Loucy (cell line): ENCODE measurements at regions not wholly inside any gene's neighbourhood (a gene's known extent, or its start where the extent isn't known, plus 50 kb on each side); places are given as distances from the start of the nearest gene placed in this dataset.

Experiments
- H2AFZ ChIP-seq: fragments of 200-600 bp; sonication (generic); 2 replicates; pipeline ENCODE4 v1.6.0; 2016; ENCODE audit warnings: antibody characterized with exemption, mild to moderate bottlenecking, low read length, moderate library complexity
- H3F3A ChIP-seq: fragments of 200-600 bp; 2 replicates; pipeline ENCODE4 v1.6.0; 2016; ENCODE audit warnings: antibody characterized with exemption, low read depth, mild to moderate bottlenecking
- H3K27me3 ChIP-seq: fragments of 200-600 bp; sonication (generic); 2 replicates; pipeline ENCODE4 v1.6.1; 2014; ENCODE audit warnings: low read length, mild to moderate bottlenecking; ENCODE audit not compliant: insufficient read depth, poor library complexity, severe bottlenecking
- H3K36me3 ChIP-seq: fragments of 200-600 bp; sonication (generic); 2 replicates; pipeline ENCODE4 v1.6.1; 2016; ENCODE audit warnings: low read length; ENCODE audit not compliant: insufficient read depth
- H3K4me1 ChIP-seq: fragments of 200-600 bp; sonication (generic); 2 replicates; pipeline ENCODE4 v1.5.1; 2014; ENCODE audit warnings: low read length, mild to moderate bottlenecking; ENCODE audit not compliant: insufficient read depth, poor library complexity, severe bottlenecking
- H3K4me2 ChIP-seq: fragments of 200-600 bp; sonication (generic); 2 replicates; pipeline ENCODE4 v1.6.0; 2014; ENCODE audit warnings: antibody characterized with exemption, low read length, low read depth, mild to moderate bottlenecking; ENCODE audit not compliant: poor library complexity, severe bottlenecking
- H3K4me3 ChIP-seq: fragments of 200-600 bp; sonication (generic); 2 replicates; pipeline ENCODE4 v1.5.1; 2014; ENCODE audit warnings: low read length, mild to moderate bottlenecking, mixed read lengths; ENCODE audit not compliant: poor library complexity, severe bottlenecking
- H3K79me2 ChIP-seq: fragments of 200-600 bp; sonication (generic); 2 replicates; pipeline ENCODE4 v1.6.1; 2014; ENCODE audit warnings: low read length; ENCODE audit not compliant: insufficient read depth
- H3K9ac ChIP-seq: fragments of 200-600 bp; sonication (generic); 2 replicates; pipeline ENCODE4 v1.6.0; 2014; ENCODE audit warnings: mild to moderate bottlenecking, low read depth, low read length, moderate library complexity; ENCODE audit not compliant: poor library complexity, severe bottlenecking
- H3K9me2 ChIP-seq: fragments of 200-600 bp; sonication (generic); replicated peaks from 2 replicates; pipeline ENCODE4 v1.6.1; 2016; ENCODE audit warnings: low read depth, low read length, mixed read lengths
- H3K9me3 ChIP-seq: fragments of 200-600 bp; sonication (generic); 2 replicates; pipeline ENCODE4 v1.6.1; 2014; ENCODE audit warnings: mild to moderate bottlenecking, antibody characterized with exemption, low read length, low read depth; ENCODE audit not compliant: insufficient read depth
- H4K20me1 ChIP-seq: fragments of 200-600 bp; sonication (generic); 2 replicates; pipeline ENCODE4 v1.6.0; 2014; ENCODE audit warnings: antibody characterized with exemption, low read length, mild to moderate bottlenecking; ENCODE audit not compliant: insufficient read depth, poor library complexity, severe bottlenecking
- EZH2phosphoT487 ChIP-seq: fragments of 200-600 bp; IDR thresholded peaks from 2 replicates; pipeline ENCODE4 v1.6.1; 2018; ENCODE audit warnings: antibody characterized with exemption, mild to moderate bottlenecking, moderate library complexity, borderline replicate concordance
- TF ChIP-seq, protein P1 (sequence below): fragments of 200-600 bp; sonication (generic); conservative IDR thresholded peaks from 2 replicates; pipeline ENCODE4 v1.5.1; 2014; ENCODE audit warnings: mild to moderate bottlenecking, antibody characterized with exemption, low read length

DNA sequence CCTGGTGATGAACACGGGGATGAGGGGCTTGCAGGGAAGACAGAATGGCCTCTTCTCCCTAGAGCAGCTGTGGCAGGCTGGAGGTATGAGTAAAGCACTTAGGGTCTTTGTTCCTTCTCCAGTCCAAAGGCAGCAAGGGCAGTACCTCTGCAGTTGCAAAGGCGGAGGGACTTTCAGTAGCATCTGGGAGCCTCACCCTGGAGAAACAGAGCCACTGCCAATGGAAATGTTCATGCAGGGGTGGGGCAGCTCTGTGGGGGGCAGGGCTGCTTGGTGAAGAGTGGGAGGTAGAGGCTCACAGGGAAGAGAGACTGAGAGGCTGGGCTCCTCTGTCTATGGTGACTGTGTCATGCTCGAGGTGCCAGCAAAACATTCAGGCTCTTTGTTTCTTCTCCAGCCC is 344.1 kb upstream of the CHAC2 start:
- H3K4me2 ChIP-seq: no peak overlapping the region
- no peak overlapping the region for H3K9ac ChIP-seq
- H4K20me1 ChIP-seq: no peaks in the 10 kb centered on the region
- H3K4me3 ChIP-seq: no peak overlapping the region
- no peaks in the 10 kb centered on the region for H3K27me3 ChIP-seq
- no peaks in the 10 kb centered on the region for H3K79me2 ChIP-seq
- TF ChIP-seq, protein P1, sequence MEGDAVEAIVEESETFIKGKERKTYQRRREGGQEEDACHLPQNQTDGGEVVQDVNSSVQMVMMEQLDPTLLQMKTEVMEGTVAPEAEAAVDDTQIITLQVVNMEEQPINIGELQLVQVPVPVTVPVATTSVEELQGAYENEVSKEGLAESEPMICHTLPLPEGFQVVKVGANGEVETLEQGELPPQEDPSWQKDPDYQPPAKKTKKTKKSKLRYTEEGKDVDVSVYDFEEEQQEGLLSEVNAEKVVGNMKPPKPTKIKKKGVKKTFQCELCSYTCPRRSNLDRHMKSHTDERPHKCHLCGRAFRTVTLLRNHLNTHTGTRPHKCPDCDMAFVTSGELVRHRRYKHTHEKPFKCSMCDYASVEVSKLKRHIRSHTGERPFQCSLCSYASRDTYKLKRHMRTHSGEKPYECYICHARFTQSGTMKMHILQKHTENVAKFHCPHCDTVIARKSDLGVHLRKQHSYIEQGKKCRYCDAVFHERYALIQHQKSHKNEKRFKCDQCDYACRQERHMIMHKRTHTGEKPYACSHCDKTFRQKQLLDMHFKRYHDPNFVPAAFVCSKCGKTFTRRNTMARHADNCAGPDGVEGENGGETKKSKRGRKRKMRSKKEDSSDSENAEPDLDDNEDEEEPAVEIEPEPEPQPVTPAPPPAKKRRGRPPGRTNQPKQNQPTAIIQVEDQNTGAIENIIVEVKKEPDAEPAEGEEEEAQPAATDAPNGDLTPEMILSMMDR: no peak
- TF ChIP-seq EZH2phosphoT487: no peak
- H3K9me3 ChIP-seq: no peaks in the 10 kb centered on the region
- H3K4me1 ChIP-seq: no peaks in the 10 kb centered on the region
- H3K36me3 ChIP-seq: no peaks in the 10 kb centered on the region
- H3F3A ChIP-seq: no peaks in the 10 kb centered on the region
- no peaks in the 10 kb centered on the region for H3K9me2 ChIP-seq
- peak overlapping the region; percentile 75 for H2AFZ ChIP-seq

DNA sequence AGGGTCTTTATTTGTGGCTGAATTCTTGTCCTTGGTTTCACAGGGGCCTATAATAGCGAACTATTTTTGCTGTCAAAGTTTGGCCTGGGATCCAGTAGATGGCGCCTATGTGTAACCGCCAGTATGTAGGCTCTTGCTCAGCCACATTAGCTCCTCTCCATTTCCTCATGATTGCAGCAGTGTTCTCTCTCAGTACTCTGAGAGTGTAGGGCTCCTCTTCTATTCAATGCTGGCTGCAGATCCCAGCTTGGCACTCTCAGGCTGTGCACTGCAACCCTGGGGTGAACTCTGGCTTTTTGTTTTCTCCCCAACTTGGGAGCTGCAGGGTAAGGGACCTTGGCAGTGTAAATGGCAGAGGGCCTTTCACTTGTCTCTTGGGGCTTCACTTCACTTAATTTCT is 344.6 kb upstream of the CHAC2 start:
- H3K9ac ChIP-seq: no peak overlapping the region
- H3K4me3 ChIP-seq: no peak overlapping the region
- no peaks in the 10 kb centered on the region for H3K9me2 ChIP-seq
- no peaks in the 10 kb centered on the region for H3K36me3 ChIP-seq
- no peak overlapping the region for H3K4me2 ChIP-seq
- H3K4me1 ChIP-seq: no peaks in the 10 kb centered on the region
- H3K27me3 ChIP-seq: no peaks in the 10 kb centered on the region
- H3K79me2 ChIP-seq: no peaks in the 10 kb centered on the region
- no peaks in the 10 kb centered on the region for H3F3A ChIP-seq
- no peaks in the 10 kb centered on the region for H3K9me3 ChIP-seq
- TF ChIP-seq EZH2phosphoT487: no peak
- TF ChIP-seq, protein P1: peak; percentile 82
- H2AFZ ChIP-seq: peak overlapping the region; percentile 75
- H4K20me1 ChIP-seq: no peaks in the 10 kb centered on the region

DNA sequence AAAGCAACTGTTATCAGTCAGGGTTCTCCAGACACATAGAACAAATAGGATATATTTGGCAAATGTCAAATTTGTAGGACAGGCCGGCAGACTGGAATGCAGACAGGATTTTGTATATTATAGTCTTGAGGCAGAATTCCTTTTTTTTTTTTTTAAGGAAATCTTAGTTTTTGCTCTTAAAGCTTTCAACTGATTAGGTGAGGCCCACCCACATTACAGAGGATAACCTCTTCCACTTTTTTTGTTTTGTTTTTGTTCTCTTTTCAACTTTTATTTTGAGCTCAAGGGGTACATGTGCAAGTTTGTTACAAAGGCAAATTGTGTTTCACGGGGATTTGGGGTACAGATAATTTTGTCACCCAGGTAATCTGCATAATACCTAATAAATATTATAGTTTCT is 350.2 kb upstream of the CHAC2 start:
- Histone ChIP-seq H3K9me3 (no peaks in the 10 kb centered on the region), H3K4me3 (no peak overlapping the region), H3K9ac (no peak overlapping the region), H2AFZ (no peak overlapping the region), H3K36me3 (no peaks in the 10 kb centered on the region), H3K4me2 (no peak overlapping the region), H3F3A (no peaks in the 10 kb centered on the region), H3K9me2 (no peaks in the 10 kb centered on the region), H3K4me1 (no peaks in the 10 kb centered on the region), H3K79me2 (no peaks in the 10 kb centered on the region), H4K20me1 (no peaks in the 10 kb centered on the region), H3K27me3 (no peaks in the 10 kb centered on the region)
- TF ChIP-seq, protein P1: no peak
- TF ChIP-seq EZH2phosphoT487: no peak
